SKM-1 (cell line): ENCODE measurements at regions not wholly inside any gene's neighbourhood (a gene's known extent, or its start where the extent isn't known, plus 50 kb on each side); places are given as distances from the start of the nearest gene placed in this dataset.

Source experiments
- DNase-seq: peaks from one replicate; lab custom pipeline; 2025; ENCODE audit not compliant: unreplicated experiment; lab: John Stamatoyannopoulos, UW

- DNase-seq = no peak
These were observed 942.1 kb downstream of the KCNJ2 start for GRCh38 chr17:71111460-71111859.

- no peak for DNase-seq
These were observed 942.6 kb downstream of the KCNJ2 start for GRCh38 chr17:71111934-71112333.

- no peak for DNase-seq
These were observed 944.0 kb downstream of the KCNJ2 start for GRCh38 chr17:71113347-71113746.

DNA sequence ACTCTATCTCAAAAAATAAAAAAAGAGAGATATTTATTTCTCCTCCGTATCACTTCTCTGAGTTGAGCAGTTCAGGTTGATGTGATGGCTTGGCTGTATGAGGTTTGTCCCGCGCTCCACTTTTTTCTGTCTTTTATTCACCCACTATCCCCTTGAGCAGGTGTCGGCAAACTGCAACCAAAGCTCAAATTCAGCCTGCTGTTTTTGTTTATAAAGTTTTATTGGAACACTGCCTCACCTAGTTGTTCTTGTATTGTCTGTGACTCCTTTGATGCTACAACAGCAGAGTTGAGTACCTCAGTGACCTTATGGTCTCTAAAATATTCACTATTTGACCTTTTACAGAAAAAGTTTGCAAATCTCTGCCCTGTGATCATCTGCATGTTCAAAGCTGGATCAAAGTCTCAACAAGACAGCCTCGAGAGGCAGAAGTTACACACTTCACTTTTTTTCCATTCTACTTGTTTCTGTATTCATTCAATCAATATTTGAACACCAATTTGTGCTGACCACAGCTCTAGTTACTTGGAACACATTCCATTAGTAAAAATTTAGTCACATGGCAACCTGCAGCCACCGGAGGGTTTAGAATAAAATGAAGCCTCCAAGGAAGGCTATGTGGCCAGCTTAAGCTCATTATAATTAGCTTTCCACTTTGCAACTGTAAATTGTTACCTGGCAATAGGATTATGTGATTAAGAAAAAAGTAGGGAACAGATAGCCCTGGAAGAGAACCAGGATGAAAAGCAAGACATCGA is 945.8 kb downstream of the KCNJ2 start:
- DNase-seq = no peak

- DNase-seq = no peak
These were observed 946.3 kb downstream of the KCNJ2 start for GRCh38 chr17:71115669-71115972.

- DNase-seq = no peak
These were observed 948.1 kb downstream of the KCNJ2 start for GRCh38 chr17:71117466-71117865.

GRCh38 chr17:71118039-71118438 is 948.7 kb downstream of the KCNJ2 start:
- no peak for DNase-seq

DNA sequence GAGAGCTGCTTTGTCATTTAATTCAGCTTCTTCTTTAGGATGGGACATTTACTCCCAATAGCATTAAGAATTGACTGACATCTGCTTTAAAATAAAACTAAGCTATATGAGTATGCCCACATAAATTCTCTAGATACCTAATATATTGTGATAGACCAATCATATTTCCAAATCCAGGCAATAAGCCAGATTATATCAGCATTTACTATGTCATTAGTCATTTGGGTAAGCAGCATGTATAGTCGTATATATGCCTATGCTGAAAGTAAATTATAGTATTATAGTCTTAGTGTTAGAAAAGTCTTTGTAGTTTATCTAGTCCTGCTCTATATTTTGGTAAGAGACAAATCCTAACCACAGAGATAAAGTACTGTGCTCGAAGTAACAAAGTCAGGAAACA is 958.1 kb downstream of the KCNJ2 start:
- DNase-seq = no peak

DNA sequence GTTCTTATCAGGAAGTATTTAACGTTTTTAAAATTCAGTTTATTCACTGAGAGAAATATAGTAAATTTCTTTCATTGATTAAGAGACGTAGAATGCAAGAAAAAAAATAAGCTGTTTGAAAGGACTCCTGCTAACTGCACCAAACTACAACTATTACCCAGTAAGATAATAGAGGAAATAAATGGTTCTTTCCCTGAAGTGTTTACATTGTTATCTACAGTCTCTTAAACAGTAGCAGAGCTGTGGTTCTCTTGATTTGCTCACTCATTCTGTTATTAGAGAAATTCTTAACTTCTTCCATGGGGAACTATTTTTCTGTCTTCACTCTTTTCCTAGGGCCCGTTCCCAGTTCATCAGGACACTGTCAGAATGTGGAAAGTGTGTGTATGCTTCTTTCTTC is 973.0 kb downstream of the KCNJ2 start:
- no peak for DNase-seq

DNA sequence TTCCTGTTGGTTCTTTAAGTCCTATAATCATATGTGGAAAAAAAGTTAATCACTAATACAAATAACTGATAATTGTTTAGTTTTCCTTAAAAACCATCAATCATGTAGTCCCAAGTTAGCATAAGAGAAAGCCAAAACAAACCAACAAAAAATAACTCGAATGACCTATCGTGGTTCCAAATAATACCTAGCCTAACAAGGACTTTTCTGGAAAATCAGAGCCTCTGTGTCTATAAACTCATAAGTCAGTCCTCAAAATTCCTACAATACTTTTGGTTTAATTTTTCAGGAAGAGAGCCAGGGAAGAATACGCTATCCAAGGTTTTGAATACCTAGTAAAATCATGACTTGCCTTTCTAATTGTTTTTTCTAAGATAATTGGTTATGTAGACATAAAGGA is 975.3 kb upstream of the SOX9 start:
- no peak for DNase-seq

- DNase-seq = no peak
These were observed 972.9 kb upstream of the SOX9 start for GRCh38 chr17:71147906-71148305.

GRCh38 chr17:71149607-71150006 is 971.2 kb upstream of the SOX9 start:
- no peak for DNase-seq

GRCh38 chr17:71157297-71157696 is 963.5 kb upstream of the SOX9 start:
- DNase-seq = no peak

GRCh38 chr17:71158437-71158836 is 962.4 kb upstream of the SOX9 start:
- DNase-seq = no peak

- no peak for DNase-seq
These were observed 957.6 kb upstream of the SOX9 start for GRCh38 chr17:71163121-71163812.

DNA sequence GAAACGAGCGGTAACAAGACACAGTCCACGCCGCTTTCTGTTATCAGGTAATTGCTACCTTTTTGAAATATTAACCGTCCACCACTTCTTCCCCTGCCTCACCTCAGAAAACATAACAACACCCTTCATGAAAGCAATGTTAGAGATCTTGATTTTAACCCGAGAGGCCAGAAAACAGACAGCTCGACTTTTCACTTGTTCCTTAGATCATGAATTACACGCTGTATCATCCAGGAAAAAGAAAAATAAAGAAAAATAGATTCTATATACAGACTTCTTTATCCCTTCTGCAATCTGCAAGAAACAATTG is 957.1 kb upstream of the SOX9 start:
- no peak for DNase-seq

DNA sequence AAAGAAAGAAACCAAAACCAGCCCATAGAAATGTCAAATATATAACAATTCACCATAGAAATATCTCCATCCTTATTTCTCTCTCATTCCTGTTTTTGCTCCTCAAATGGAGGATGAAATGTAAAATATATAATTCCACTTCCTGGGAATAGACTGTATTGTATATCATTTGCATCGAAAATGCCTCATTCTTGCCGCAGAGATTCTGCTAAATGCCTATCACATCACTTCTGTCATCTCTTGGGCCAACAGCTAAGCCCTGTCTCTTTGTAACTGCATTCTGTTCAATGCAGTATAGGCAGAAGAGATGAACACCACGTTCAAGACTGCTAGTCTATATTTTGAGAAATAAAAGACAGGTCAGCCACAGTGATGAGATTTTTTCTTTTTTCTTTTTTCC is 956.3 kb upstream of the SOX9 start:
- DNase-seq = no peak

- DNase-seq = no peak
These were observed 954.5 kb upstream of the SOX9 start for GRCh38 chr17:71166311-71166710.

DNA sequence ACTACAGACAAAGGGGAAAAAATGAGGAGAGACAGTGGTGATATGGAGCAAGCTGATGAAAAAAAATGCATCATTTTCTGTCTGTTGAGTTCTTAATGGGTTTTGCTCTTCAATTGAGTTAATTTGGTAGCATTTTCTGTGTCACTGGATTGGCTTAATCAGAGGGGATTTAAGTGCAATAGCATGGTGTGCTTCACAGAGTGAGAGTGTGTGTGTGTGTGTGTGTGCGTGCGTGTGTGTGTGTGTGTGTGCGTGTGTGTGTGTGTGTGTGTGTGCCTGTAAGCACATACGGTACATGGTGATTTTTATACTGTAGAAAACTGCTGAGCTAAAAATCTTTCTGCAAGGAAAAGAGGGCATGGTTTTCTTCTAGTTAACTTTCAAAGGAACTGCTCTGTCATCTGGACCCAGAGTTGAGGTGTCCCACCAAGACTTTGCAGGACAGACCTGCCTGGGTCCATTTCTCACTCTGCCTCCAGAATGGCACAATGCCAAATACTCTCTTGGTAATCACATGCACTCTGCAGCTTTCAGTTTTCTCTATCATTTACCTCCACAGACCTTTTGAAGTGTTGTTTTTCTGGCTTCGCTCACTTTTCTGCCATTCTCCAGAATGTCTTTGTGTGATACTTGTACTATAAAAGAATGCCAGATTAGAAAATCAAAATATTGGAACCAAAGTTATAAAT is 952.6 kb upstream of the SOX9 start:
- no peak for DNase-seq

- no peak for DNase-seq
These were observed 950.8 kb upstream of the SOX9 start for GRCh38 chr17:71170070-71170469.

GRCh38 chr17:71171270-71171669 is 949.5 kb upstream of the SOX9 start:
- DNase-seq = no peak

DNA sequence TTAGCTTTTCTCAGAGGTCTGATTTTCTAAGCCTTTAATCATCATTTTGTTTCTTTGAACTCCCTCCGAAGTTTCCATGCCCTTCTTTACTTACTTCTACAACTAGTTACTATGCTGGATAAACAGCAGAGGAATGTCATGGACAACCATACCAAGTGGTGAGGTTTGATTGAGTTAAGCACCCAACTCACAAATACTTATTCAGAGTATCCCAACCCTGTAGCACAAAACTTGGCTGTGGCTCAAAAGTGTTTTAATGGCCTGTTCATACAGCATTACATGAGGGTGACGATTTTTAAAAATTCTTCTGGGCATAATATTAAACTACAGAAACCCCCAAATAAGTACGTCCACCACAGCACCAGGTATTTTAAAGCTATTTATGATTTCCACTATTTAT is 946.8 kb upstream of the SOX9 start:
- DNase-seq = no peak

DNA sequence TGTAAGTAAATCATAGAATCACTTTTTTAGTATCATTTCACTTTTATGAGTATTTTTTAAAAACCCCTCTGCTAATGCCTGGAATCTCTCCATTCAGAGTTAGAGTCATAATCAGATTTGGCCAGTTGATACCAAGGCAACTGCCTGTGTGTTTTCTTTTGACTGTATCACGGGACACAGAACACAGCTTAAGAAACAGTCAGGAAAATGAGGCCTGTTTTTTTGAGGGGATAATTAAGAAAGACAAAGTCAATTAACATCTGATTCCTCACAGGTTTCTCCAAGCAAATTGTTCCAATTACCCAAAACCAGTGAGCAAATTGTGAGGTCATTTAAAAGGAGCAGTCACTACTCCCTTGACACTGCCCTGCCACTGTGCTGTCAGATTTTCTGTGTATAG is 944.5 kb upstream of the SOX9 start:
- DNase-seq = no peak
